Coronary artery (tissue), 2 donors: ENCODE measurements at regions not wholly inside any gene's neighbourhood (a gene's known extent, or its start where the extent isn't known, plus 50 kb on each side); places are given as distances from the start of the nearest gene placed in this dataset.
A peak's percentile ranks its signal among the peaks of the same experiment; 100 is the strongest.

Experiments used
- DNase-seq: peaks from one replicate; pipeline ENCODE4 v3.0.0-alpha.2; 2017; ENCODE audit warnings: low spot score
- H3K27ac ChIP-seq, 2 donors: fragments of 200-600 bp; sonication (generic); one replicate each; pipeline ENCODE4 v1.5.1; 2016 to 2019
- H3K4me3 ChIP-seq: fragments of 200-600 bp; sonication (generic); 2 replicates; pipeline ENCODE4 v1.5.1; 2016; ENCODE audit warnings: mild to moderate bottlenecking, moderate library complexity
- TF ChIP-seq, protein P1 (sequence below): fragments of 200-600 bp; sonication (generic); IDR thresholded peaks from one replicate; pipeline ENCODE4 v1.5.1; 2019; ENCODE audit warnings: antibody characterized with exemption

DNA sequence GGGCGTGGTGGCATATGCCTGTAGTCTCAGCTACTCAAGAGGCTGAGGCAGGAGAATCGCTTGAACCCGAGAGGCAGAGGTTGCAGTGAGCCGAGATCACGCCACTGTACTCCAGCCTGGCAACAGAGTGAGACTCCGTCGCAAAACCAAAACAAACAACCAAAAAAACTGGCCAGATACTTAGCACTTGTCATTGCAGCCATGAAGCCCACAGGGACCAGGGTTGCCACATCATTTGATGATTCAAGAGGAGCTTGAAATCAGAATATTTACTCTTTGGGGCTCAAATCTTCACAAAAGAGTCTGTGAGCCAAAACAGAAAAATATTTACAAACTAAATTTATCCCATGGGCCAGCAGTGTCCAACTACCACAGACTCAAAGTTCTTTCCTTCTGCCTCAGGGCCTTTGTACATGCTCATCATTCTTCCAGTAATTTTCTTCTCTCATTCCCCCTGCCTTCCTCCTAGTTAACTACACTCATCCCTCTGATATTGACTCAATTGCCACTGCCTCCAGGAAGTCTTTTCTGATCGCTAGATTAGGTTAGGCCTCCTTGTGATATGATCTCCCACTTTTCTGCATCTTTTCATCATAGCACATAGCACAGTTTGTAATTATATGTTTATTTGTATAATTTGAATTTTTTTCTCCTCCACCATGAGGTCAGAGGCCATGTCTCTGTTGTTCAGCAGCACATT is 130.8 kb upstream of the PLEKHG7 start:
- no peak for DNase-seq
- H3K27ac ChIP-seq: peak overlapping the region in 1 of 2 donors; percentile 2
- H3K4me3 ChIP-seq: no peak overlapping the region
- TF ChIP-seq, protein P1, sequence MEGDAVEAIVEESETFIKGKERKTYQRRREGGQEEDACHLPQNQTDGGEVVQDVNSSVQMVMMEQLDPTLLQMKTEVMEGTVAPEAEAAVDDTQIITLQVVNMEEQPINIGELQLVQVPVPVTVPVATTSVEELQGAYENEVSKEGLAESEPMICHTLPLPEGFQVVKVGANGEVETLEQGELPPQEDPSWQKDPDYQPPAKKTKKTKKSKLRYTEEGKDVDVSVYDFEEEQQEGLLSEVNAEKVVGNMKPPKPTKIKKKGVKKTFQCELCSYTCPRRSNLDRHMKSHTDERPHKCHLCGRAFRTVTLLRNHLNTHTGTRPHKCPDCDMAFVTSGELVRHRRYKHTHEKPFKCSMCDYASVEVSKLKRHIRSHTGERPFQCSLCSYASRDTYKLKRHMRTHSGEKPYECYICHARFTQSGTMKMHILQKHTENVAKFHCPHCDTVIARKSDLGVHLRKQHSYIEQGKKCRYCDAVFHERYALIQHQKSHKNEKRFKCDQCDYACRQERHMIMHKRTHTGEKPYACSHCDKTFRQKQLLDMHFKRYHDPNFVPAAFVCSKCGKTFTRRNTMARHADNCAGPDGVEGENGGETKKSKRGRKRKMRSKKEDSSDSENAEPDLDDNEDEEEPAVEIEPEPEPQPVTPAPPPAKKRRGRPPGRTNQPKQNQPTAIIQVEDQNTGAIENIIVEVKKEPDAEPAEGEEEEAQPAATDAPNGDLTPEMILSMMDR: no peak

DNA sequence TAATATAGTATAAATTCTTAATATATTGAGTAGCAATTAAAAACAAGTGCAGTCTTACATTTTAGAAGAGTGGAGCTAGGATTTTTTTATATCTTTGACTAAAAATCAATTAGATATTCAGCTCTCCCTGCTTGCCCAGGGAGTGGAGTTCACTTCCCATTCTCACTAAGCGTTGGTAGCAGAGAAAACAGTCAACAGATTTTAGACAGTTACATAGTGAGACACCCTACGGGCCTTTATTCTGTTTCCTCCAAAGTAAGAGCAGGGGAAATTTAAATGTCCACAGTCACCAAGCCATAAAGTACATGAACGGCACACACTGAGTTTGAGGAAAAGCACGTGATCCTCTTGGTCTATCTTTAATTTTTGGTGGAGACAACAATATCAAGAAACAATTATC is 131.6 kb upstream of the PLEKHG7 start:
- Histone ChIP-seq H3K27ac (no peak overlapping the region), H3K4me3 (no peak overlapping the region)
- DNase-seq: no peak
- TF ChIP-seq, protein P1: no peak

DNA sequence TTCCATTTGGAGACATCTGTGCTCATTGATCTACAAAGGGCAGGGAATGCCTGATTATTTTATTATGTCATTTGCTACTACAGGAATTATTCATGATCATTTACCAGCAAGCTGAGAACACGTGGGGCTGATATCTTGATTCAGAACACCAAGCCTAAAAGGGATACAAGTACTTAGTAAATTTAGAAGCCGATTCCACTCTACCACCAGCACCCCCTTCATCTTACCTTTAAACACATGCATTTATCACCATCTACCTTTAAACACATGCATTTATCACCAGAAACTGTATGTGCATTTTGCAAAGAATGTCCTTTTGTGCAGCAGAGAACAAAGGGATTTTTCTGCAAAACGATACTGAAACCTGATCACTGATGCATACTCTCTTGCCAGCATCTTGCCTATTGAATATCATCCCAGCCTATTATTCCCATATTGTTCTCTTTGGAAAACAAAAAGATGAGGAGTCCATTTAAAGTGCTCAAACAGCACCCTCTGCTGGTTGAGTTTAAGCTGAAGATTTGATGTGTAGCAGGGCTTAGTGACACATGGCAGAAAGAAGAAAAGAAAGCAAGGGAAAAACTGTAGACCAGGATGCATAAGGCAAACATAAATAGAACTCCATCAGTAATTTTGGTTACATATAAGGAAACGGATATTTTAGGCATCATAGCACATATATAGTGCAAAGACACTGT is 132.6 kb upstream of the PLEKHG7 start:
- no peak for DNase-seq
- Histone ChIP-seq H3K27ac (no peak overlapping the region), H3K4me3 (no peak overlapping the region)

DNA sequence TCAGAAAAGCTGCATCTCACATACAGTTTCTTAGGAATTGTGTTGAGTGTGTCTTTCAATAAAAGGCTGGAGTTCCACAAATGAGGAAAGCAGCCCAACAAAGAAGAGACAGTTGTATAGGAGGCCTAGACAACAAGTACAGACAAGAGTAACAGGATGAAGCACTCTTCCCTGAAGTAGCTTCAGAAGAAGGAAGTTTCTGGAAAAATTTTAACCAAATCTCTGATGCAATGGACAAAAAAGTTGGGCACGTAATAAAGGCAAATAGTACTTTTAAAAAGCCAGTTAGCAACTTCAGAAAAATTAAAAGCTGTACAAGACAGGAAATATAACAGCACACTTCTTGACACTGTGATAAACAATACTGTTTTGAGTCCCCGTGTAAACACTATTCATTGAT is 134.1 kb upstream of the PLEKHG7 start:
- TF ChIP-seq, protein P1: no peak
- DNase-seq: no peak
- no peak overlapping the region for H3K4me3 ChIP-seq
- no peak overlapping the region for H3K27ac ChIP-seq

More for the DNA sequence above, 132.6 kb upstream of the PLEKHG7 start:
- TF ChIP-seq, protein P1: peak; percentile 69

DNA sequence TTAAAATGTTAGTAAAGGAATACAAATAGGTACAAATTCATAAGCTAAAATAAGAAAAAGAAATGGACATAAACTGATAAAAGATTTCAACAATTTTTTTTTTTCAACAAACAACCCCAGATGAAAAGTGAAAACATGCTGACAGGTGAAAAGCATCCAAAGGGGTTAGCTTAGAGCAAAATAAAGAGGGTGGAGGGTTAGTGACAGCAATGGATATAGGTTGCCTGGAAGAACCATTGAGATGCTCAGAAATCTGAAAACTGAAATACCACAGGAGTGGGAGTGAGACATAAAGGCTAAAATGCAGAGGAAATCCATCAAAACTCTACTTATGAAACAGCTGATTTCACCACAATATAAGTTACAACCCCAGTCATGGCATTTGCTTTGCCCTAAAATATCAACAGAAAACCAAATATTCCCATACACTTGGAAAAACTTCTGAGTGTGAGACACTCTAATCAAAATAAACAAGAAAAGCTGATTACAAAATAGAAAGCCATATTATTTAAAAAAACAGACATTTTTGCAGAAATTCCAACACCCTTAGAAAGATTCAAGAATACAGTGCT is 136.3 kb upstream of the PLEKHG7 start:
- no peak overlapping the region for H3K4me3 ChIP-seq
- TF ChIP-seq, protein P1: no peak
- no peak for DNase-seq
- no peak overlapping the region for H3K27ac ChIP-seq

DNA sequence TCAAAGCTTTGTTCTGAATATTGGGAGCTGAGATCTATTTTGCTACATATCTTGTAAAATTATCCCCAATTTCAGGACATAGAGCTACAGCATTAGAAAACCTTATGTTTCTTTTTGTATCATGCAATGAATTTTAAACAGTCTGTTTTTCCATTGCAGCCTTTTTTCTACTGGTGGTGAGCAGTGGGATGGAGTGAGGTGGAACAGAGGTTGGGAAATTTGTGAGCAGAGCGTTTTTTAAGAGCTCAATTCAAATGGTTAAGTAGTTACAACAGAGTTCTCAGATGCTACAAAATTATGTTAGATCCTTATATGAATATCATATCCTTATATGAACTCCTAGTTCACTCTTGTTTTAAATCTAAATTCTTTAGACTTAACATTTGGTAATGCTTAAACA is 139.0 kb upstream of the PLEKHG7 start:
- H3K27ac ChIP-seq: no peak overlapping the region
- TF ChIP-seq, protein P1: no peak
- DNase-seq: no peak
- H3K4me3 ChIP-seq: no peak overlapping the region
